ENCODE measurements at regions not wholly inside any gene's neighbourhood (a gene's known extent, or its start where the extent isn't known, plus 50 kb on each side); places are given as distances from the start of the nearest gene placed in this dataset.

- no peak for TF ChIP-seq CTCF (IDR thresholded peaks at IDR 0.05; ENCODE audit: insufficient read depth, low read depth, low read length, missing control alignments)
- DNase-seq (ENCODE audit: low read depth): no peak
- no peak overlapping the region for H3K4me3 ChIP-seq (ENCODE audit: low read depth, low read length)
These were observed 950.7 kb upstream of the FAM98A start for GRCh38 chr2:34549710-34550345.

GRCh38 chr2:34547900-34548299, 948.8 kb upstream of the FAM98A start:
- TF ChIP-seq CTCF (IDR thresholded peaks at IDR 0.05; ENCODE audit: insufficient read depth, low read depth, low read length, missing control alignments): no peak
- DNase-seq (ENCODE audit: low read depth): no peak
- H3K4me3 ChIP-seq (ENCODE audit: low read depth, low read length): no peak overlapping the region

GRCh38 chr2:34547340-34547739, 948.2 kb upstream of the FAM98A start:
- TF ChIP-seq CTCF (IDR thresholded peaks at IDR 0.05; ENCODE audit: insufficient read depth, low read depth, low read length, missing control alignments): no peak
- no peak for DNase-seq (ENCODE audit: low read depth)
- H3K4me3 ChIP-seq (ENCODE audit: low read depth, low read length): no peak overlapping the region

GRCh38 chr2:34545486-34546136, 946.5 kb upstream of the FAM98A start:
- DNase-seq (ENCODE audit: low read depth): no peak
- TF ChIP-seq CTCF (IDR thresholded peaks at IDR 0.05; ENCODE audit: insufficient read depth, low read depth, low read length, missing control alignments): no peak
- H3K4me3 ChIP-seq (ENCODE audit: low read depth, low read length): no peak overlapping the region

- no peak for DNase-seq (ENCODE audit: low read depth)
- no peak for TF ChIP-seq CTCF (IDR thresholded peaks at IDR 0.05; ENCODE audit: insufficient read depth, low read depth, low read length, missing control alignments)
These were observed 935.7 kb upstream of the FAM98A start for GRCh38 chr2:34534761-34535160.

GRCh38 chr2:34534341-34534740, 935.2 kb upstream of the FAM98A start:
- H3K4me3 ChIP-seq (ENCODE audit: low read depth, low read length): no peak overlapping the region
- DNase-seq (ENCODE audit: low read depth): no peak
- no peak for TF ChIP-seq CTCF (IDR thresholded peaks at IDR 0.05; ENCODE audit: insufficient read depth, low read depth, low read length, missing control alignments)

More at GRCh38 chr2:34534761-34535160, 935.7 kb upstream of the FAM98A start:
- no peak overlapping the region for H3K4me3 ChIP-seq (ENCODE audit: low read depth, low read length)

Measured in GM12865 (cell line).